HK-2 (cell line): ENCODE measurements at regions not wholly inside any gene's neighbourhood (a gene's known extent, or its start where the extent isn't known, plus 50 kb on each side); places are given as distances from the start of the nearest gene placed in this dataset.
"Not testable (repeated sequence)": the region's sequence is repeated elsewhere in the genome, so short reads cannot be mapped to it uniquely, and the experiment has no call there.

Experiments
- DNase-seq: peaks from one replicate; pipeline ENCODE4 v3.0.0-alpha.2; 2018; ENCODE audit not compliant: unreplicated experiment

DNA sequence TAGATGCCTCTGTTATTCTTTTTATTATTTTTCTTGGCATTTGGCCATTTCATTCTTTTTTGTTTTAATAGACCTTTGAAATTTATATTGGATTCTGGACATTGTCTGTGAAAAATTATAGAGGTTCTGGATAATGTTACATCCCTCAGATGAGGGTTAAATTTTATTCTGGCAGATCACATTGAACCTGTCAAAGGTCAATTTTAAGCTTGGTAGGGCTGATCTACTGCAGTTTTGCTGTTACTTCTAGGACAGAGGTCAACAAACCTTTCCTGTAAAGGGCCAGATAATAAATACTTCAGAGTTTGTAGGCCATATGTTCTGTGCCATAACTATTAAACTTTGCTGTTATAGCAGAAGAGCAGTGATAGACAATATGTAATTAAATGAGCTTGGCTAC is 318.9 kb upstream of the DPPA4 start:
- DNase-seq, result no peak

DNA sequence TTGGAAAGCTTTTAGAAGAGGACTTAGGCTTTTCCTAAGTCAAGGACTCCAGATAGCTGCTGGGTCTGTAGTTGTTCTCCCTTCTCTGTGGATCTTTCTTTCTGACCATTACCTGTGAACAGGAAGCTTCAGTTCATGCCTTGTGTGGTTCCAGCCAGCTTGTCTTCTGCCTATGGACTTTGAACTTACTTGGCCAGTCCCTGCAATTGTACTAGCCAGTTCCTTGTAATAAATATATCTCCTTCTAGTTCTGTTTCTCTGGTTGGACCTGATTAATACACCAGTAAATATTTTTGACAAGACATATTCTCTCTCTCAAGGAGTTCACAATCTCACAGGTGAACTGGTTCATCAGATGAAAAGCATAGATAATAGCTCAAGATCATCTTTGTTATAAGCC is 341.3 kb upstream of the DPPA4 start:
- DNase-seq, result no peak

DNA sequence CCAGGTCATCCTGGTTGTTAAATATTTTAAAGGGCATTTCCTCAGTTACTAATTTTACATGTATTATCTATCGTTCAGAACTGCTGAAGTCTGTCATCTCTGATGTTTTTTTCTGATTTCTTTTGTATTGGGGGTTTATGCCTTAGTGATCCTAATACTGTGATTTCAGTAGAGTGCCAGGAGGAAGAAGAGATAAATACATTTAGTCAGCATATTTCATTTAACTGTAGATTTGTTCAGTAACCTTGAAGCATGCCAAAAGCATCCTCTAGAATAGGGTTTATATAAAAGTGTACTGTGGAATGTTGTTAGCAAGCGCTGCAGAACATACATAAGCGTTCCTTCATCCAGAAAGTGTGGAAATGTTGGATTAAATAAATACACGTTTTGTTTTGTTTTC is 342.3 kb upstream of the DPPA4 start:
- no peak for DNase-seq

DNA sequence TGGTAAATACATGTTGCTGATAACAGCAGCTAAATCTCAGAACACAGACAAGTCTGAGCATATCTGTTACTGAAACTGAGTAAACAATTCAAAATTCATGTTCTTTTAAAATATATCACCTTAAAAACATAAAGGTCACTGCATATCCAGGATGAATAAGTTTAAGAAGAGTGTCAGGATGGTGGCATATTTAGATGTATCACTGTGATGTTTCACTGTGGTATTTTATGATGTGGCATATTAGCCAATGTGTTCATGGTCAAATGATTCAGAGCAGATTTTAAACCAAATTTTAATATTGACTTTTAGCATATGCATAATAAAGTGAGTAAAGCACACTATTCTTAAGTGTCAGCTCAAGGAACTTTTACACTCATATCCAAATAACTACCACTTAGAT is 346.4 kb upstream of the DPPA4 start:
- no peak for DNase-seq

DNA sequence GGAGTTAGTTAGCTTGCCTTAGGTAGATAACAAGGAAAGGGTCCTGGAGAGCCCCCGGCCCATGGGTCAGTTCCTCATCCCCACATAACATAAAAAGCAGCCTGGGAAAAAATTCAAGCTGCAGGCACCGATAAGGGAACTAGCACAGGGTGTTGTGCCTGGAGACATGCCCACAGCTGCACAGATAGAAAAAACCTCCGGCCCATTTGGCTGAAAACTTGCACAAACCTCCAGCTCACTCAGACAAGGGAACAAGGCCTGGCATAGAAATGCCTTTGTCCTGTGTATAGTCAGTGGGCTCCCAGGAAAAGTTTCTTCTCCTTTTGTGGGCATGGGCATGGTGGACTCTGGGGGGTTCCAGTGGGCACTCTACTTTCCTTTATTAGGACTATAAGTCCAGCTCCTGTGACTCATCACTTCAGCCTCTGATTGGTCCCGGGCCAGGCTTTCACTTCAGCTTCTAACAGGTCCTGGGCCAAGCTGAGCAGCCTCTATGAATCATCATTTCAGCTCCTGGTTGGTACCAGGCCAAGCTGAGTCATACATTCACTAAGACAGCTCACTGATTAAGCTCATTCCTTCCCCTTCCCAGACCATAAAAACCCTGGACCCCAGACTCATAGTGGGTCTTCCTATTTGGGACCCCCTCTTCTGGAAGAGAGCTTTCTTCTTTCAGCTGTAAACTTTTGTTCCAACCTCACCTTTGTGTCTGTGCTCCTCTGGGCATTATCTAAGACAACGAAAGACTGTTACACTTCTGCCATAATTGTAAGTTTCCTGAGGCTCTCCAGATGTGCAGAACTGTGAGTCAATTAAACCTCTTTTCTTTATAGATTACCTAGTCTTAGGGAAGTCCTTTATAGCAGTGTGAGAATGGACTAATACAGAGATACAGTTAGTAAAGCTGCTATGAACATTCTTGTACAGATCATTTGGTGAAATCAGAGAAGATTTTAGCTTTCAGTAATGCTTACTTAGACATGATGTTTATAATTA is 348.0 kb upstream of the DPPA4 start:
- peak; percentile 83 for DNase-seq

DNA sequence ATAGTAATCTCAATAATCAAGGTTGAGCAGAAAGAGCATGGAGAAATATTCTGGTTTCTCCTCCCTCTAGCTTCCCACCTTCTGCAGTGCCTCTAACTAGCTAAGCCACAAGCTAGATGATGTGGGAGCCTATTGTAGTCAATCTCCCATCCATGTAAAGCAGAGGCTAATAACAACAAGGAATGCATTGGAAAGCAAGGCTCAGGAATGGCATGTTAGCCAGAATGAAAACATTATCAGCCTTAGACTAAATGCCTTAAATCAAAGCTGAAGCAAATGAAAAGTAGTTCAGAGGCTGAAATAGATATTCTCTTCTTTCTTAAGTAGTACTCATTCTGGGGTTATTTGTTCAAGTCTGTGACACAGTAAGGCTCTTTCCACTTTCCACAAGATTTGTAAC is 350.3 kb upstream of the DPPA4 start:
- no peak for DNase-seq

DNA sequence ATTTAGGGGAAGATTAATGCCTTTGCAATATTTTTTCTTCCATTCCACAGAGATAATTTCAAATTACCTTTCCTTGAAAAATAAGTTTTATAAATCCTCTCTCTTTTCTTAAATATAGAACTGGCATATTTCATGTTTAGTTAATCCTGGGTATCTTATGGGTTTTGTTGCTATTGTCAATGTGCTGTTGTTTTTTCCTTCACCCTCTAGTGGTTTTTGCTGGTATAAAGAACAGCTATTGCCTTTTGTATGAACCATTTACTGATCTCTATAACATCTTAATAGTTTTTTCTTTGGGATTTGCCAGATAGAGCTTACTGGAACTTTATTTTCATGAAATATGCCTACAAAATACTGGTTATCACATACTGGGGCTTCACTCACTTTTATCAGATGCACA is 359.6 kb upstream of the DPPA4 start:
- no peak for DNase-seq

DNA sequence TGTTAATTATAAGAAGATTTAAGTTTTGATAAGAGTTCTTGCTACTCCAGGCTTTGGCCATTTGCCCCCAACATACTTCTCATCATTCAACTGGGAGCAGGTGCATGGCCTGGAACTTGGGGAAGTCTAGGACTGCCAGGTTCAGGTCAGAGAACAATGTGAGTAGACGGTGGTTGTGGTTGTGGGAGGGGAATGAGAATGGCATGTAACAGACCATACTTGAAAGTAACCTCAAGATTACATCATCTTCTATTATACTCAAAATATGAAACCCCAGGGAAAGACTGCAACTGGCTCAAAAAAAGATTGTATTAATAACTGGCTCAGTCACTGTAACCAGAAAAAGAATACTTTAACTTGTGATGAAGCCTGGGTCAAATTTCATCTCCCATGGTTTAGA is 364.9 kb upstream of the DPPA4 start:
- peak; percentile 24 for DNase-seq

DNA sequence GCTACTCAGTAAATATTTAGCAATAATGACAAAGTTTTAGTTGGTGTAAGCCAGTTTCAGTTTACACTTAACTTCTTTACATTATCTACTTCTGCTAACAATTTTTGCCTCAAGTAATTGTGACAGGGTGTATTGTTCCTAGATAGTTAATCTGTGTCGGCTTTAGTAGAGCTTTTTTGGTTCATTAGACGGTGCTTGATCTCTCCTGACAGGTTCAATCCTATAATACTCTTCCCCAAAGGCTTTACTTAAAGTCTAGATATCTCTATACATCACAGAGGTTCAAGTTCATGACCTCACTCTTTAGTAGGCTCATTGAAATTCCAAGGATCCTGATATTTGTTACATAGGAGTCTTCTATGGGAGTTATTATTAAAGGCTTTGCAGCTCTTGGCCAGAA is 365.6 kb upstream of the DPPA4 start:
- DNase-seq, result no peak

DNA sequence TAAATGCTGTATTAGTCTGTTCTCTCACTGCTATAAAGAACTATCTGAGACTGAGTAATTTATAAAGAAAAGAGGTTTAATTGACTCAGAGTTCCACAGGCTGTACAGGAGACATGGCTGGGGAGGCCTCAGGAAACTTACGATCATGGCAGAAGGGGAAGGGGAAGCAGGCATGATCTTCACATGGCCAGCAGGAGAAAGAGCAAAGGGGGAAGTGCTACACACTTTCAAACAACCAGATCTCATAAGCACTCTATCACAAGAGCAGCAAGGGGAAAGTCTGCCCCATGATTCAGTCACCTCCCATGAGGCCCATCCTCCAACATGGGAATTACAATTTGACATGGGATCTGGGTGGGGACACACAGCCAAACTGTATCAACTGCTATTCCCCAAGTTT is 367.8 kb upstream of the DPPA4 start:
- not testable (repeated sequence) for DNase-seq

DNA sequence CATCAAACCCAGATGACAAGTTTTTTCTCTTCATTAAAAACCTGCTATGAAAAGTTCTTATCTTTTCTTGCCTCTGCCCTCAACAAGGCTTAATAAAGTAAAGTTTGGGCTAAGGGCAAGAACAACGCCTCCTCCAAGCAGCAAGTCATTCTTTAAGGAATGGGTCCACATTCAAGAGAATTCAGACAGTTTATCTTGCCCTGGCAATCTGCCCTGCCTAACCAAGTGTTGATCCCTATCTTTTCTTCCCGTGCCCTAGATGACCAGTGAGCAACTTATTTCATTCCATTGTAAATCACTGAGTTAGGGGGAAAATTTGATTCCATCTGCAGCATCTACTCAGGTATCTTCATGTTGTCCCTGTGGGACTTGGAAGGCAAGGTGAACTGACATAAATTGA is 370.3 kb upstream of the DPPA4 start:
- DNase-seq, result no peak

DNA sequence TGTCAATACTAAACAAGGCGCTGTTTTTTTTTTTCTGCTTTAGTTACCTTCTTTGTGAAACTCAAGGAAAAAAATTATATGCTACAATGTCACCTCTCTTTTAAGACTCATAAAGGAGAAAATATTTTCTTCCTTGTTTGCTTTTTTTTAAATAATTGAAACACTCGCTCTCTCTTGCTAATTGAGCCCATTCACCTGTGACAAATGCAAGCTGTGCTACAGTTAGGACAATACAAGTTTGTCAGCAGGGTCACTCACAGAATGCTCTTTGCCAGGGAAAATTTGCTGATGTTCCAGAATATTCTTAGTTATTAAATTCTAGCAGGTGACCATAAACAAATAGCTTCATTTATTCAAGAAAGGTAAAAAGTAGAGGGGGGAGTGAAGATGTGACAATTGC is 375.9 kb upstream of the DPPA4 start:
- no peak for DNase-seq

DNA sequence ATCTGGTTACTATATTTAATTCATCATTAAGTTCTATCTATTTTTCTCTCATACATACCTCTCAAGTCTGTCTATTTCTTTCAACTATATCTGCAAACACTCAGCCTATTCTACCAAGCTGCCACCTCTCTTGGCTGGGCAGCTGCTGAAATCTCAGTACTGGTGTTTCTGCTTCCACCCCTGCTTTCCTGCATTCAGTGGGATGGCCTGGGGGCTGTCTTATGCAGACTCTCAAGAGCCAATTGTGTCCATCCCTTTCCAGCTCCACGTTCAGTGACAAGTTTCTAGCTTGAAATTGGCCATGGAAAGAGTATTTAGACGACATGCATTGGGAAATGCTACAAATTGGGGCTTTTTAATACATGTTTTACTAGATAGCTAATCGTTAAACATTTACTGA is 378.4 kb upstream of the DPPA4 start:
- no peak for DNase-seq

DNA sequence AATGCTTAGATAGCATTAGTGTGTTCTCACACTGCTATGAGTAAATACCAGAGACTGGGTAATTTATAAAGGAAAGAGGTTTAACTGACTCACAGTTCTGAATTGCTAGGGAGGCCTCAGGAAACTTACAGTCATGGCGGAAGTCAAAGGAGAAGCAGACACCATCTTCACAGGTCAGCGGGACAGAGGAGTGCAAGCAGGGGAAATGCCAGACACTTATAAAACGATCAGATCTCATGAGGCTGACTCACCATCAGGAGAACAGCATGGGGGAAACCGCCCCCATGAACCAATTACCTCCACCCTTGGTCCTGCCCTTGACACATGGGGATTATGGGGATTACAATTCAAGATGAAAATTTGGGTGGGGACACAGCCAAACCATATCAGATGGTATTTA is 381.5 kb upstream of the DPPA4 start:
- DNase-seq, result no peak

DNA sequence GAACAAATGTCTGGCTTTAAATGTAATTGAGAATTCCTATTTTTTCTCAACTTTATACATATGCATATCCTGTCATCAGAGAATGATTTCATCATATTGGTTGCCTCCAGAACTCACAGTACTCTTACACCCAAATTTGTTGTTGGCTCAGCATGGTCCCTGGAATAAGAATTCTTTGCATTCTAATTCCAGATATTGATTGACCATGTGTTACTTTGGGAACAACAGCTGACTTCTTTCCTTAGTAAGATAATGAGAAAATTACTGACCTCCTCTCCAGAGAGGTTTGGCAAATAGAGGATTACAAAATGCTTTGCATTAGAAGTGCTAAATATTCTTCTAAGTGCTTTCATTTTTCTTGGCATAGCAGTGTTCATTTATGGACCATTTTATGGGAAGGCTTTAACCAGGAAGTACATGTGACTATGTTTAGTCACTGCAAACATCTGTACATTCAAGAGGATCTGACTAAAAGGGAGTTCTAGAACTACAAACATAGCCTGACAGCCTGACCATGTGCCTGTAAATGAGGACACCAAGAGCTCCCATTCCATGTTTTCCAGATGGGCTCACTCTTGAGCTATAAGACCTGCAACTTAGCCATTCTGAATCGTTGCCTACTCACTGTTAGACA is 391.6 kb upstream of the DPPA4 start:
- no peak for DNase-seq

DNA sequence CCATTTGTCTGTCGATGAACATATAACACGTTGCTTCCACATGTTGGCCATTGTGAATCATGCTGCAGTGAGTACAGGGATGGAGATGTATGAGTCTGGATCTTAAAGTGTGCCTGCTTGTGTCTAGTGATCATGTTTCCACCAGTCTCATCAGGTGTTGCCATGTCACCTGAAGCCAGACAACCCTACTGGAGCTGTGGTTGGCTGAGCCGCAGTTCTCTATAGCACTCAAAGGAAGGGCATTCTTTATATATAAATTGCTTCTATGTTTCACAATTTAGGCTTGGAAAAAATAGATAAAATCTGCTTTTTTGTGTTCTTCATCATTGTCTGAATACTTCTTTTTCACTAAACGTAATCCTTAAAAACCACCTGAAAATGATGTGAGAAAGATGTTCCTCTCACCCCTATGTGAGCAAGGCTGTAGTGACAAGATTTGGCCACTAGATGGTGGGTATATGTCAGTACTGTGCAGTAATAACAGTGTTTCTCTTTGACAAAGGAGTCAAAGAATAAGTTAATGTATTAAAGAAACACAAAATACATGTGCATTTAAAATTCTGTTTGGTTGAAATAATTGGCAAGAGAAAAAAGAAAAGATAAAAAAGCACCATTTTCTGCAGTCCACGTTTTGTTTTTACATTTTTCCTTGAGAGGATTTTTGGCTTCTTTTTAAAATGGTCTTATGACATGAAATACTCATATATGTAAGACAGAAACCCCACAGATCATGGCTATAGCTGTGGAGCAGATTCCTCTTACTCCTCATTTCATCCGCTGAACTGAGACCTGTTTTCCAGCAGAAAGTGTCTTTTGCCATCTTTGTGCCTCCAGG is 394.5 kb upstream of the DPPA4 start:
- peak; percentile 29 for DNase-seq

DNA sequence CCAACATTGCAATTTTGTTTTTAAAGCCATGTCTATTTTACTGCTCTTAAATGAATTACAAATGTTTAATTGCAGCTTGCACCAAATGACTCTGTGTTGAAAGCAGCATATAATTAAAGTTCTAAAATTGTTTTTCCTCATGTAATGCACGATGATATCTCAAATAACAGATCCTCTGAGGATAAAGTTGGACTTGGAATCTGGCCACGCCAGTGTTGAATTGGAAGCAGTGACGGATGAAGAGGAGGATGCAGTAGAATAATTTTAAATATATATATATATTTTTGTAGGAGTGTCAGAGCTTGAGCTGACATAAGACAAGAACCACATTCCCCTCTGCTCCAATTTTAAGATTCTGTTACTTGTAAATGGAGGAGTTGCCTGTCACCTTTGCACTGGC is 406.6 kb upstream of the DPPA4 start:
- DNase-seq, result no peak

DNA sequence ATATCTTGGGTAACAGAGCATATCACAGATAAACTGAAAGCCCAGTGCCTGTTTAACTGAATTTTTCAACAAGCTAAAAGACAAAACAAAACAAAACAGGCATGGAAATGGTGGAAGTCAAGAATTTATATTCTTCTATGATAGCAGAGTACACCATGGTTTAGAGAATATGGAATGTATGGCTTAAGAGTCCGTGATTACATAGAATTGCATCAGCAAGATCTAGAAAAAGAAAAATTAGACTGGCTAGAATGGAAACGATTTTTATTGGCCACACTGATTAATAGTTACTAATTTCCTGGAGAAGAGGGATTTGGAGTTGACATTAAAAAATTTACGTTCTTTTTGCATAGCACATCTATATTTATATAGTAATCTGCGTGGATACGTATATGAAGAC is 435.2 kb upstream of the DPPA4 start:
- no peak for DNase-seq

DNA sequence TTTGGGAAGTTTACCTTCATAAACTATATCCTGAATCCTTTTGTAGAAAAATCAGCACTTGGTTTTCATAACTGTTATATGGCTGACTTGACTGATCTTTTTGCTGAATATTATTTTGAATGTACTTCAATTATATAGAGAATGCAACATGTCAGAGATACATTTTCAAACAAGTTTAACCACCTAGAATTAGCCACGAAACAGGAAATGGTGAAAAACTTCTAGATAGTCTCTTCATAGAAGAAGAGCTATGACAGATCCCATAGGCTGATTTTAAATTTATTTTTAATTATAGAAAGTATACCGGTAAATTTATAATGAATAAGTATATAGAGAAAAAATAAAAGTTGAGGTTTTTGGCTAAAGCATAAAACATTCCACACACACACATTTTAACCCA is 436.8 kb upstream of the DPPA4 start:
- no peak for DNase-seq

DNA sequence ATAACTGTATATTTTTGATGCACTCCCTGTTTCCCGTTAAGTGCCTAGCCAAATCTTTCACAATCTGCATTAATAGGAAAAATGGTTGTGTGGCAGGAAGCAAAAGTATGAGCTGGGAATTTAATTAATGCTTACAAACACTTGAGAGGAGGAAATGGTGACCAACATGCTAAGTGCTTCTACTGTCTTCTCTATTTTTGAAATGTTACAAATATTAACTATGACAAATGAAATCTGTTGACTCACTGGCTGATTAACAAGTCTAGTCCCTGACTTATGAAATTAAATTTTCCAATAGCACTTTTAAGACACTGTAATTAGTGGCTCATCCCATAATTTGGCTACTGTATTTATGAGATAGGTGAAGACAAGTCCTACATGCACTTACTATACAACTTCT is 446.9 kb upstream of the DPPA4 start:
- no peak for DNase-seq

DNA sequence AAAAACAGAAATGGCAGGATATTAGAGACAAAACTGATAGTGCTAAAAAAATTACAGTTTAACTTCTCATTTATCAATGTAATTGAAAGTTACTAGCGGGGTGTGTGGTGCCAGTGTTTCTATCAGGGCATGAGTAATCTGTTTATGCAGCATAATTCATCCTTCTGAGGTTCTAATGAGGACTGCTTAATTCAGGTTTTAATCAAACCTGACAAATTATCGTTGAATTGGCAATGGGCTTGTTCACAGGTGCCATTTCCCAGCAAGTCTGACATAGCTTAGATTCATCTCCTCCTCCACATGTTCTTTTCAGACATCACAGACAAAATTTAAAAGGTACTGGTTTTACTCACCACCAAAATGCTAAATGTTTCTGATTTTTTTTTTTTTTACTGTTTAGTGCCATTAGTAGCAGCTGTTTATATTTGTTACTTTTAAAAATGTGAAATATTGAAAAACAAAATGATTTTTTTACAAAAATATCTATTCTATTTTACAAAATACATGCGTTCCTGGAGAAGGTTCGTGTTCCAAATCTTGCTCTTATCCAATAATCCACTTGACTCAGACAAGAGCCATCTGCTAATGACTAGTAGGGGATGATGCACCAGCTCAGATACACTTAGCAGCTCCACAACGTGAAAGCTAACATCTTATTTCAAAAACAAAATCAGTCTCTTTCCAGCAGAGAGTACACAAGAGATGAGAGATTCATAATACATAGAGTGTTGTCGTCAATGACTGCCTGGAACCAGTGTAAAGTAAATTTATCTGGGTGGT is 447.7 kb upstream of the DPPA4 start:
- no peak for DNase-seq

DNA sequence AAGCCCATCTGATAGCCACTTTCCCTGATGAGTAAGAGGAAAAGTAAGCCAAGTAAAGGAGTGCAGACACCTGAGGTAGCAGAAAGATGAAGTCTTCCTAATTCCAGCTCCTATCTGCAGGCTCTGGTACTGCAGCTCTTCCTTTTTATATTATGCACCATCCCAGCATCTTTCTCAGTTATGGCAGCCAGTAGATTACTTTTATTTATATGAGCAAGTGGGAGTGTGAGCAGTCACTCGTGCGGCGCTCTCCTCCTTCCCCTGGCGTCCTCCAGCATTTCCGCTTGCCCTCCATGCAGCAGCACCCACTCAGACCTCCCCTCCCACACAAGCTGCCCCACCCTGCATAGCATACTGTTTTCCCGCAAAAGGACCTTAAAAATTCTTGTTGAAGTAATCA is 465.9 kb upstream of the DPPA4 start:
- DNase-seq, result no peak
